ENCODE measurements at regions not wholly inside any gene's neighbourhood (a gene's known extent, or its start where the extent isn't known, plus 50 kb on each side); places are given as distances from the start of the nearest gene placed in this dataset.
A peak's percentile ranks its signal among the peaks of the same experiment; 100 is the strongest.

GRCh38 chr2:95670686-95671085 is 78.9 kb downstream of the TRIM43 start:
- Histone ChIP-seq H3K4me2 (peak overlapping the region; percentile 37), H3K9me2 (no peaks in the 10 kb centered on the region), H3K4me3 (ENCODE audit: low read depth in 2 of 2, low read length in 1 of 2) (no peak overlapping the region), H4K20me1 (ENCODE audit: insufficient read depth) (no peaks in the 10 kb centered on the region), H3K27me3 (ENCODE audit: insufficient read depth) (no peaks in the 10 kb centered on the region), H3K27ac (ENCODE audit: low read depth in 2 of 2, low read length in 1 of 2) (no peak overlapping the region), H3K36me3 (replicated peaks in 1 of 2; ENCODE audit: control insufficient read depth in 1 of 2, insufficient read depth in 2 of 2, low read length in 1 of 2) (no peaks in the 10 kb centered on the region), H3K4me1 (ENCODE audit: control insufficient read depth in 1 of 2, insufficient read depth in 2 of 2, low read depth in 1 of 2, low read length in 1 of 2) (peaks cover 6 to 17% of the 10 kb centered on the region in 2 experiments; a peak in 3 of 4 replicates), H3K9ac (no peak overlapping the region), H3K9me3 (no peaks in the 10 kb centered on the region), H3F3A (replicated peaks; ENCODE audit: insufficient read depth) (peaks cover 12% of the 10 kb centered on the region), H3K79me2 (ENCODE audit: insufficient read depth) (no peaks in the 10 kb centered on the region), H2AFZ (ENCODE audit: low read depth) (no peak overlapping the region)
- no peak for DNase-seq
- no peak for TF ChIP-seq SIN3A (IDR thresholded peaks at IDR 0.05; ENCODE audit: borderline replicate concordance, low read depth, low read length)
- TF ChIP-seq TEAD4 (IDR thresholded peaks at IDR 0.05; ENCODE audit: borderline replicate concordance, insufficient read depth), result no peak
- no peak for TF ChIP-seq POLR2AphosphoS5 (IDR thresholded peaks at IDR 0.05; ENCODE audit: low read depth, low read length)
- TF ChIP-seq GABPA (IDR thresholded peaks at IDR 0.05; ENCODE audit: low read depth), result no peak
- TF ChIP-seq NFIC (IDR thresholded peaks at IDR 0.05; ENCODE audit: borderline replicate concordance), result no peak
- TF ChIP-seq, protein P1, sequence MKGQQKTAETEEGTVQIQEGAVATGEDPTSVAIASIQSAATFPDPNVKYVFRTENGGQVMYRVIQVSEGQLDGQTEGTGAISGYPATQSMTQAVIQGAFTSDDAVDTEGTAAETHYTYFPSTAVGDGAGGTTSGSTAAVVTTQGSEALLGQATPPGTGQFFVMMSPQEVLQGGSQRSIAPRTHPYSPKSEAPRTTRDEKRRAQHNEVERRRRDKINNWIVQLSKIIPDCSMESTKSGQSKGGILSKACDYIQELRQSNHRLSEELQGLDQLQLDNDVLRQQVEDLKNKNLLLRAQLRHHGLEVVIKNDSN (IDR thresholded peaks at IDR 0.05; ENCODE audit: borderline replicate concordance, low read depth), result no peak
- no peak for TF ChIP-seq REST (IDR thresholded peaks at IDR 0.05; ENCODE audit: low read depth, low read length)
- TF ChIP-seq RFX5 (IDR thresholded peaks at IDR 0.05; ENCODE audit: low read length), result no peak
- TF ChIP-seq MEF2A (IDR thresholded peaks at IDR 0.05; ENCODE audit: borderline replicate concordance, low read depth), result no peak
- TF ChIP-seq JUND (IDR thresholded peaks at IDR 0.05), result no peak
- no peak for TF ChIP-seq MXI1 (IDR thresholded peaks at IDR 0.05; ENCODE audit: low read depth, low read length)
- no peak for TF ChIP-seq NRF1 (IDR thresholded peaks at IDR 0.05; ENCODE audit: low read depth, low read length)
- TF ChIP-seq, protein P2, sequence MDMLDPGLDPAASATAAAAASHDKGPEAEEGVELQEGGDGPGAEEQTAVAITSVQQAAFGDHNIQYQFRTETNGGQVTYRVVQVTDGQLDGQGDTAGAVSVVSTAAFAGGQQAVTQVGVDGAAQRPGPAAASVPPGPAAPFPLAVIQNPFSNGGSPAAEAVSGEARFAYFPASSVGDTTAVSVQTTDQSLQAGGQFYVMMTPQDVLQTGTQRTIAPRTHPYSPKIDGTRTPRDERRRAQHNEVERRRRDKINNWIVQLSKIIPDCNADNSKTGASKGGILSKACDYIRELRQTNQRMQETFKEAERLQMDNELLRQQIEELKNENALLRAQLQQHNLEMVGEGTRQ (IDR thresholded peaks at IDR 0.05; ENCODE audit: borderline replicate concordance, low read depth, low read length), result no peak
- no peak for TF ChIP-seq GATA2 (CRISPR knock-in tag; IDR thresholded peaks at IDR 0.05)
- TF ChIP-seq, protein P3, sequence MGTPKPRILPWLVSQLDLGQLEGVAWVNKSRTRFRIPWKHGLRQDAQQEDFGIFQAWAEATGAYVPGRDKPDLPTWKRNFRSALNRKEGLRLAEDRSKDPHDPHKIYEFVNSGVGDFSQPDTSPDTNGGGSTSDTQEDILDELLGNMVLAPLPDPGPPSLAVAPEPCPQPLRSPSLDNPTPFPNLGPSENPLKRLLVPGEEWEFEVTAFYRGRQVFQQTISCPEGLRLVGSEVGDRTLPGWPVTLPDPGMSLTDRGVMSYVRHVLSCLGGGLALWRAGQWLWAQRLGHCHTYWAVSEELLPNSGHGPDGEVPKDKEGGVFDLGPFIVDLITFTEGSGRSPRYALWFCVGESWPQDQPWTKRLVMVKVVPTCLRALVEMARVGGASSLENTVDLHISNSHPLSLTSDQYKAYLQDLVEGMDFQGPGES (IDR thresholded peaks at IDR 0.05; ENCODE audit: low read depth, low read length), result no peak
- TF ChIP-seq SMC3 (IDR thresholded peaks at IDR 0.05; ENCODE audit: low read depth, low read length), result no peak
- TF ChIP-seq RAD21 (IDR thresholded peaks at IDR 0.05; ENCODE audit: low read length), result no peak
- no peak for TF ChIP-seq FOSL2 (IDR thresholded peaks at IDR 0.05; ENCODE audit: borderline replicate concordance, low read depth)
- TF ChIP-seq EP300 (IDR thresholded peaks at IDR 0.05; ENCODE audit: borderline replicate concordance in 1 of 2, low read depth in 1 of 2, low read length in 1 of 2), result no peak
- TF ChIP-seq ELF1 (IDR thresholded peaks at IDR 0.05), result no peak
- 38% methylated on average over 2 of the region's 2 CpGs for WGBS (ENCODE audit: low lambda C conversion rate)
- ChIA-PET POLR2A (no interaction called here), CTCF (no interaction called here)
